Motor neuron (in vitro differentiated cells): ENCODE measurements at regions not wholly inside any gene's neighbourhood (a gene's known extent, or its start where the extent isn't known, plus 50 kb on each side); places are given as distances from the start of the nearest gene placed in this dataset.

ENCODE experiments used
- ATAC-seq, 8 experiments: fragments of 200-7000 bp; cut with Tn5 transposase; replicated peaks in 6 of 8; 2 replicates each; pipeline ENCODE4 v1.8.0; 2021; ENCODE audit warnings: mild to moderate bottlenecking in 8 of 8, moderate library complexity in 8 of 8
- H3K27ac ChIP-seq, 2 donors: fragments of 250-450 bp; sonication (Bioruptor Pico); 2 replicates each; pipeline ENCODE4 v1.9.0; 2021; ENCODE audit warnings: antibody characterized with exemption in 2 of 2, mild to moderate bottlenecking in 2 of 2, moderate library complexity in 1 of 2
- H3K4me1 ChIP-seq, 2 donors: fragments of 250-450 bp; sonication (Bioruptor Pico); replicated peaks in 1 of 2; 2 replicates each; pipeline ENCODE4 v1.6.1; 2021; ENCODE audit warnings: antibody characterized with exemption in 2 of 2, mild to moderate bottlenecking in 2 of 2, moderate library complexity in 1 of 2
- H3K4me3 ChIP-seq, 5 donors: fragments of 250-450 bp; sonication (Bioruptor Pico); 2 replicates each; pipeline ENCODE4 v1.9.0; 2021; ENCODE audit warnings: antibody characterized with exemption in 5 of 5, mild to moderate bottlenecking in 5 of 5, moderate library complexity in 4 of 5
- WGBS, 10 experiments: fragments of 450-650 bp; shearing (Covaris generic); methylation state at CpG; one replicate each; pipeline ENCODE4 v1.0.0; 2022; 5-methylcytosine and 5-hydroxymethylcytosine counted together
- in situ Hi-C, 9 experiments: fragments of 400-800 bp; cut with MboI; loops; one replicate each; pipeline ENCODE4 v1.15.0; 2021; ENCODE audit warnings: low sequenced_read_pairs in 9 of 9, low pct_unique_long_range_greater_than_20kb in 2 of 9; ENCODE audit not compliant: unreplicated experiment in 9 of 9

- no peak overlapping the region for H3K4me3 ChIP-seq
- WGBS, 10 experiments = 8 to 100% (median 62%) methylated on average over 1 to 4 of the region's 4 CpGs; no CpG with 5 or more reads in 2 of the 10 experiments
- in situ Hi-C loops = no loop called here
- H3K4me1 ChIP-seq = no peaks in the 10 kb centered on the region
- H3K27ac ChIP-seq = no peak overlapping the region
- ATAC-seq = no peak
Observed at GRCh38 chr20:60408435-60408834, 450.2 kb downstream of the CDH26 start.

- in situ Hi-C loops = no loop called here
- Histone ChIP-seq H3K27ac (no peak overlapping the region), H3K4me1 (no peaks in the 10 kb centered on the region), H3K4me3 (no peak overlapping the region)
- ATAC-seq = peak in 4 of 8 experiments; percentile 24 to 82 (median 40)
- 6 to 100% (median 67%) methylated on average over 2 to 7 of the region's 7 CpGs; no CpG with 5 or more reads in 1 of the 10 experiments for WGBS, 10 experiments
Observed at GRCh38 chr20:60410618-60411264, 452.5 kb downstream of the CDH26 start.

DNA sequence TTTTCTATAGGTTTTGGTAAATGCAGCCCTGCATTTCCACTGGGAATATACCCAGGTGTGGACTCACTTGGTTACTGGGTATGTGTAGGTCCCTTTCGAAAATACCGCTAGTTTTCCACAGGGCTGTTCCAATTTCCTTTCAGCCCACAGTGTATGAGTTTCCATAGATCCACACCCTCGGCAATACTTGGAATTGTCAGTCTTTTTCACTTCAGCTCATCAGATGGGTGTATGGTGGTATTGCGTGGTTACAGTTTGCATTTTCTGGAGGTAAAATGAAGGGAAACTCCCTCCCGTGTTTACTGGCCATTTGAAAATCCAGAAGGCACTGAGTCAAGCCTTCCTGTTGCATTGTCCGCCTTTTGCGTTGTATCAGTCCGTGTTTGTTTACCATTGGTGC lies 453.6 kb downstream of the CDH26 start:
- peak in 1 of 8 experiments; percentile 59 for ATAC-seq
- Histone ChIP-seq H3K4me1 (no peaks in the 10 kb centered on the region), H3K27ac (no peak overlapping the region), H3K4me3 (no peak overlapping the region)
- in situ Hi-C loops = no loop called here
- 0 to 97% (median 78%) methylated on average over 1 to 5 of the region's 8 CpGs; no CpG with 5 or more reads in 1 of the 10 experiments for WGBS, 10 experiments

DNA sequence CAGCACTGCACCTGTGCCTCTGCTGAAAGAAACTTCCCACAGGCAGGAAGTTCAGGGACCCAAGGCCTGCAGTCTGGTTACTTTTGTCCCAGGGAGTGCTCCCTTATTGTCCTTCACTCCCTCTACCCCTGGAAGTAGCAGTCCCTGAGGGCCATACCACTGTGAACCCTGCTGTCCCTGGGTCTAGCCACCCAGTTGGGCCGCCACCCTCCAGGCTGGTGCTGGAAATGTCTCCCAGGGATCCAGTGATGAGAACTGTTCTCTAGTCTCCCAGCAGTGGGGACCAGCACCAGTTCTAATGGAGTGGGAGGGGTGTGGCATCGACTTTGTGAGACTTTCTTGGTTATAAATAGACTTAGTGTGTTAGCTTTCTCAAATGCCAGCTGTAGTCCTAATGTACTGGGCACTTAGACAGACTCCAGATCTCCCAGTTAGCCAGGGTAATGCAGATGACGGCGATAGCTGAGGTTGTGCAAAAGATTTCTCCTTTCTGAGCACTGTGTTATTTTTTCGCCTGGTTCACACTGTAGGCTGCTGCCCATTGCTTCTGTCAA lies 462.5 kb downstream of the CDH26 start:
- Histone ChIP-seq H3K4me3 (no peak overlapping the region), H3K4me1 (no peaks in the 10 kb centered on the region), H3K27ac (no peak overlapping the region)
- WGBS, 10 experiments = 0 to 100% (median 70%) methylated on average over 1 to 5 of the region's 5 CpGs
- ATAC-seq = no peak
- in situ Hi-C loops = no loop called here

GRCh38 chr20:60422848-60423247 lies 464.6 kb downstream of the CDH26 start:
- Histone ChIP-seq H3K27ac (no peak overlapping the region), H3K4me1 (no peaks in the 10 kb centered on the region), H3K4me3 (no peak overlapping the region)
- WGBS, 10 experiments = 40 to 100% (median 83%) methylated on average over 1 to 5 of the region's 7 CpGs; no CpG with 5 or more reads in 1 of the 10 experiments
- in situ Hi-C loops = no loop called here
- ATAC-seq = no peak

DNA sequence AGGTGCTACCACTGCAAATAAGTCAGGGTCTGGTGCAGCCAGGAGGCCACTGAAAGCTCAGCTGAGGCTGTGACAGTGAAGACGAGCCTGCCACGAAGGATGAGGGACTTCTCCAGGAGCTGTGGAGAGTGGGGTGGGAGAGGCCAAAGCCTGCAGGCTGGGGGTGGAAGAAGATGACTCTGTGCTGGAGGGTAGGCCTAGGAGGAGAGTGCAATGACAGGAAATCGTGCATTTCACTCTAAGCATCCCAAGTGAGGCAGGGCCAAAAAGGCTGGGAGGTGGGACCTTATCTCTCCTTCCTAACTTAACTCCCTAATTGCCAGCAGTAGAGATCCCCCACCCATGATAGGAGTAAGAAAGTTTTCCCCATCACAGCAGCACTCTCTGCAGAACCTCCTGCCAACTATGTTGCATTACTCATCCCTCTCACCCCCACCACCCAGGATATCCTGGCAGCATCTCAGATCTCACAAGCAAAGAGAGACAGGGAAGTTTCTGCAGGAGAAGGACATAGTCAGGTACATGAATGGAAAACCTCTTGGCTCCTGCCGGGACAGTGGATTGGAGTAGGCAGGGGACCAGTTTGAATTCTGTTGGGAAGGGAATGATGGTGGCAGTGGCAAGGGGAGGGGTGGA lies 466.2 kb downstream of the CDH26 start:
- WGBS, 10 experiments = 33 to 100% (median 67%) methylated on average over 1 to 3 of the region's 4 CpGs; no CpG with 5 or more reads in 5 of the 10 experiments
- Histone ChIP-seq H3K27ac (no peak overlapping the region), H3K4me3 (no peak overlapping the region), H3K4me1 (no peaks in the 10 kb centered on the region)
- in situ Hi-C loops = no loop called here
- ATAC-seq = no peak

DNA sequence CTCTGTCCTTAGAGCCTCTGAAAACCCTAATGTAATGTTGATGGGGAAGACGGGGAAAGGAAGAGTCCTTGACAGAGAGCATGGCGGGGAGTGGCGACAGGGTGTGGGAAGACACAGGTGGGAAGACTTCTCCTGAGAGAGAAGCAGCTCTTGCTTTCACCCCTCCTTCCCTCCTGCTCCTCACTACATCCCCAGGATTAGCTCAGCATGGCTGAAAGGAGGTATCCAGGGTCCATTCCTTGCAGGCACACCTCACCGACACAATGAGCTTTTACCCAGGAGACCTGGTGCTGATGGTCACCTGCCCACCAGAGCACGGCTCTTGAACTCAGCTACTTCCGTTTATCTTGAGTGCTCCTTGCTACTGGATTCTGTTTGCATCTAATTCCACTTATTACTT lies 469.3 kb downstream of the CDH26 start:
- 7 to 100% (median 83%) methylated on average over 1 to 4 of the region's 6 CpGs; no CpG with 5 or more reads in 3 of the 10 experiments for WGBS, 10 experiments
- Histone ChIP-seq H3K27ac (no peak overlapping the region), H3K4me3 (no peak overlapping the region), H3K4me1 (peaks cover 0 to 5% of the 10 kb centered on the region in 2 donors)
- in situ Hi-C loops = no loop called here
- ATAC-seq = no peak

DNA sequence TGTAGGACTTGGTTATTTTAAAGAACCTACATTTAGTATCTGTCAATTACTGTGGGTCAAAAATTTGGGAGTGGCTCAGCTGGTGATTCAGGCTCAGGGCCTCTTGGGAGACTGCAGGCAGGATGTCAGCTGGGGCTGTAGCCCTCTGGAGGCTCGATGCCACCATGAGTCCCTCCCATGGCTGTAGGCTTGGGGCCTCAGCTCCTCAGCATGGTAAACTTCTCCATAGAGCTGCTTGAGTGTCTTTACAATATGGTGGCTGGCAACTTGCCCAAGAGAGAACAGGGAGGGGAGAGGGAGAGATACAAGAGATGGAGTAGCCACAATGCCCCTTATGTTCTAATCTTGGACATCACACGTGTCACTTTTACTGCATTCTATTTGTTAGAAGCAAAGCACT lies 470.4 kb downstream of the CDH26 start:
- 17 to 100% (median 56%) methylated on average over 1 to 2 of the region's 2 CpGs; no CpG with 5 or more reads in 4 of the 10 experiments for WGBS, 10 experiments
- H3K4me3 ChIP-seq = no peak overlapping the region
- in situ Hi-C loops = no loop called here
- peaks cover 0 to 5% of the 10 kb centered on the region in 2 donors for H3K4me1 ChIP-seq
- ATAC-seq = no peak
- no peak overlapping the region for H3K27ac ChIP-seq

DNA sequence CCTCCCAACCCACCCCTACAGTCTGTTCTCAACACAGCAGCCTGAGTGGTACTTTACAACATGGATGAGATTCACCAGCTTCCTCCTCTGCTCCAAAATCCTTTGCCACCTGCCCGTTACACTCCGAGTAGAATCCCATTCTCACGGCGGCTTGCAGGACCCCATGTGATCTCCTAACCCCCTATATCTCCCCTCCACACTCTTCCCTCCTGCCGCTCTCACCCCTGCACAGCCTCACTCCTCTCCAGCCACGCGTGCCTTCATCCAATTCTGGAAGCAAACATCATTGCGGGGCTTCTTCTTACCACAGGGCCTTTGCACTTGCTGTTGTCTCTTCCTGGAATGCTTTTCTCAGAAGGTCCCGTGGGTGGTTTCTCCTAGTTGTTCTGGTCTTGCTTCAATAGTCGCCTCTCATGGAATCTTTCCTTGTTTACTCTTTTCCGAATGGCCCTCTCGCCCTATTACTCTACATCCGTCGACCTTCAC lies 472.3 kb downstream of the CDH26 start:
- no peak for ATAC-seq
- peaks cover 0 to 5% of the 10 kb centered on the region in 2 donors for H3K4me1 ChIP-seq
- WGBS, 10 experiments = 46 to 100% (median 93%) methylated on average over 4 to 10 of the region's 14 CpGs; no CpG with 5 or more reads in 2 of the 10 experiments
- in situ Hi-C loops = no loop called here
- no peak overlapping the region for H3K4me3 ChIP-seq
- no peak overlapping the region for H3K27ac ChIP-seq

DNA sequence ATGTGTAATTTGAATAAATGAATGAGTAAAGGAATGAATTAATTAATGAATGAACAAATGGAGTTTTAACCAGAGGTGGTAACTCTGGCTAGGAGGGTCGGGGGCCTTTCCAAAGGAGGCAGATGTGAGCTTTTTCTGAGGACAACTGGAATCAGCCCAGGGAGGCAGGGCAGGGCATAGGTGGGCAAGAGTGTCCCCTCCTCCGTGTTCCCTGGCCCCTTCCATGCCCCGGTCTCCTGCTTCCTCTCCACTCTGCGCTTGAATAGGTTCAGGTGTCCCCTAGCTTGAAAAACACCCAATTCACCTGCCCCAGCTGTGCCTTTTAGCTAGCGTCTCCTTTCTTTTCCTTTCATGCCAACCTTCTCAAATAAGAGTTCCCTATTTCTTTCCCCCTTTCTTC lies 473.1 kb downstream of the CDH26 start:
- 22 to 100% (median 54%) methylated on average over 1 to 5 of the region's 5 CpGs; no CpG with 5 or more reads in 2 of the 10 experiments for WGBS, 10 experiments
- Histone ChIP-seq H3K4me1 (peaks cover 3 to 5% of the 10 kb centered on the region in 2 donors), H3K4me3 (no peak overlapping the region), H3K27ac (no peak overlapping the region)
- in situ Hi-C loops = no loop called here
- ATAC-seq = no peak

DNA sequence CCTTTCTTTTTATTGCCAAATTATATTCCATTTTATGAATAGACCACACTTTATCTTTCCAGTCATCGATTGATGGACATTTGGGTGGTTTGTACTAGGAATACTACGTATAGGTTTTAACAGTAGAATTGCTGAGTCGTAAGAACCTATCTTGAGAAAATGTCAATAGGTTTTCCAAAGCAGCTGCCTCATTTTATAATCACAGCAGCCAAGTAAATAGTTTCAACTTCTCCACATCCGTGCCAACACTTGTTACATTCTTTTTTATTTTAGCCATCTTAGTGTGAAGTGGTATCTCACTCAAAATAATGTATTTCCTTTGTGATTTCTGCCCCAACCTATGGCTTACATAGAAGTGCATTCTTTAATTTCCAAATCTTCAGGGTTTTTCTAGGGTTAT lies 479.2 kb downstream of the CDH26 start:
- in situ Hi-C loops = no loop called here

GRCh38 chr20:60446267-60447111 lies 488.3 kb downstream of the CDH26 start:
- Histone ChIP-seq H3K4me3 (no peak overlapping the region), H3K4me1 (no peaks in the 10 kb centered on the region), H3K27ac (no peak overlapping the region)
- ATAC-seq = peak in 3 of 8 experiments; percentile 57 to 89 (median 84)
- in situ Hi-C loops = no loop called here
- 10 to 81% (median 69%) methylated on average over 3 to 8 of the region's 9 CpGs; no CpG with 5 or more reads in 1 of the 10 experiments for WGBS, 10 experiments

More for the DNA sequence above, 479.2 kb downstream of the CDH26 start:
- Histone ChIP-seq H3K4me3 (no peak overlapping the region), H3K27ac (no peak overlapping the region), H3K4me1 (peaks cover under 1 to 3% of the 10 kb centered on the region in 2 donors)
- no peak for ATAC-seq
- WGBS, 10 experiments = 16 to 87% (median 57%) methylated on average over 3 to 4 of the region's 4 CpGs
